ENCODE measurements at regions not wholly inside any gene's neighbourhood (a gene's known extent, or its start where the extent isn't known, plus 50 kb on each side); places are given as distances from the start of the nearest gene placed in this dataset.
"Not testable (repeated sequence)": the region's sequence is repeated elsewhere in the genome, so short reads cannot be mapped to it uniquely, and the experiment has no call there.

DNA sequence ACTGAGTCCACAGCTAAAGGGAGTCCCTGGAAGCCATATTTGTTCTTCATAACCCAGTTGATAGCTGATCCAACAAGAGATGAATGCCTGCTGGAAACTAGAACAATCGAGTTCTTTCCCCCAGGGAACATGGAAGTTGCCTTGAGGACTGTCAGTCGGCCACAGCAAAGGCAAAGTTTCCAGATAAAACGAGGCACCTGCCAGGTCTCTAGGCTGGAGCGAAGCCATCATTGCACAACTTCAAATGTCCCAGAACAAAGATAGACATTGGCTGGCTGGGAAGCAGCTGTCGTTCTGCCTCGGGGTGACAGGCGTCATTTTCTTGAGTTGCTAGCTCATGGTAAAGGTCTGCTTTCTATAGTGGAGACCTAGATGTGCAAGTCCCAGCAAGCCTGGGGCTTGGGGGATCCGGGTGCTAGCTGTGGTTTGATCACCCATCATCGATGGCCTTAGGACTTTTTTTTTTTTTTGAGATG, 184.4 kb upstream of the ZNF217 start:
- Histone ChIP-seq H2BK5ac (ENCODE audit: insufficient read length, low read length) (no peak overlapping the region), H3K27me3 (ENCODE audit: insufficient read depth, low read length) (no peaks in the 10 kb centered on the region), H4K20me1 (ENCODE audit: control insufficient read depth, insufficient read depth, insufficient read length) (no peaks in the 10 kb centered on the region), H3K4me2 (ENCODE audit: insufficient read depth, insufficient read length, low read length) (no peak overlapping the region), H3T11ph (ENCODE audit: low read length) (no peak overlapping the region), H3K56ac (ENCODE audit: insufficient read length, low read depth, low read length) (no peak overlapping the region), H4K8ac (replicated peaks; ENCODE audit: insufficient read length, low read depth, low read length) (no peak overlapping the region), H4K91ac (ENCODE audit: insufficient read length, low read depth, low read length) (no peak overlapping the region), H3K23me2 (ENCODE audit: insufficient read length, low read depth, low read length, poor library complexity, severe bottlenecking) (no peaks in the 10 kb centered on the region), H3K79me1 (ENCODE audit: insufficient read depth, low read depth, low read length, poor library complexity, severe bottlenecking) (no peaks in the 10 kb centered on the region), H3K27ac (ENCODE audit: insufficient read length, low read depth, low read length) (no peak overlapping the region), H3K4ac (ENCODE audit: low read depth, low read length) (no peak overlapping the region), H2AFZ (ENCODE audit: low read length) (no peak overlapping the region), H3K79me2 (ENCODE audit: insufficient read depth, low read length) (no peaks in the 10 kb centered on the region), H2BK20ac (ENCODE audit: low read depth, low read length, poor library complexity, severe bottlenecking) (no peak overlapping the region), H2BK15ac (ENCODE audit: low read depth, low read length) (no peak overlapping the region), H3K14ac (ENCODE audit: insufficient read depth, low read length) (no peak overlapping the region), H2AK5ac (ENCODE audit: insufficient read length, low read length) (no peak overlapping the region), H4K5ac (ENCODE audit: insufficient read length, low read depth, low read length) (no peak overlapping the region), H2BK120ac (ENCODE audit: low read depth, low read length, poor library complexity, severe bottlenecking) (no peak overlapping the region), H2BK12ac (ENCODE audit: insufficient read length, low read depth, low read length) (no peak overlapping the region), H3K9ac (ENCODE audit: extremely low read depth, insufficient read length, low read length) (no peak overlapping the region), H3K18ac (ENCODE audit: insufficient read length, low read depth, low read length) (no peak overlapping the region), H3K4me1 (ENCODE audit: insufficient read depth, low read length) (no peaks in the 10 kb centered on the region), H3K23ac (ENCODE audit: insufficient read length, low read depth, low read length) (no peak overlapping the region), H3K9me3 (ENCODE audit: control insufficient read depth, low read depth, low read length) (no peaks in the 10 kb centered on the region)
- no peaks in the 10 kb centered on the region for H3K27me3 Mint-ChIP-seq (ENCODE audit: low read depth)
- no peak for DNase-seq
- no peak overlapping the region for H3K4me3 Mint-ChIP-seq
- TF ChIP-seq, protein P1, sequence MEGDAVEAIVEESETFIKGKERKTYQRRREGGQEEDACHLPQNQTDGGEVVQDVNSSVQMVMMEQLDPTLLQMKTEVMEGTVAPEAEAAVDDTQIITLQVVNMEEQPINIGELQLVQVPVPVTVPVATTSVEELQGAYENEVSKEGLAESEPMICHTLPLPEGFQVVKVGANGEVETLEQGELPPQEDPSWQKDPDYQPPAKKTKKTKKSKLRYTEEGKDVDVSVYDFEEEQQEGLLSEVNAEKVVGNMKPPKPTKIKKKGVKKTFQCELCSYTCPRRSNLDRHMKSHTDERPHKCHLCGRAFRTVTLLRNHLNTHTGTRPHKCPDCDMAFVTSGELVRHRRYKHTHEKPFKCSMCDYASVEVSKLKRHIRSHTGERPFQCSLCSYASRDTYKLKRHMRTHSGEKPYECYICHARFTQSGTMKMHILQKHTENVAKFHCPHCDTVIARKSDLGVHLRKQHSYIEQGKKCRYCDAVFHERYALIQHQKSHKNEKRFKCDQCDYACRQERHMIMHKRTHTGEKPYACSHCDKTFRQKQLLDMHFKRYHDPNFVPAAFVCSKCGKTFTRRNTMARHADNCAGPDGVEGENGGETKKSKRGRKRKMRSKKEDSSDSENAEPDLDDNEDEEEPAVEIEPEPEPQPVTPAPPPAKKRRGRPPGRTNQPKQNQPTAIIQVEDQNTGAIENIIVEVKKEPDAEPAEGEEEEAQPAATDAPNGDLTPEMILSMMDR (conservative IDR thresholded peaks at IDR 0.05) = no peak
- no peaks in the 10 kb centered on the region for H3K36me3 Mint-ChIP-seq (ENCODE audit: insufficient read depth in 1 of 3, low read depth in 3 of 3)
- no peaks in the 10 kb centered on the region for H3K9me3 Mint-ChIP-seq
- peaks cover 9 to 13% of the 10 kb centered on the region in 2 experiments; a peak in 3 of 4 replicates for H3K4me1 Mint-ChIP-seq
- no peak overlapping the region for H3K27ac Mint-ChIP-seq
- no CpG with 5 or more reads among the region's 9 CpGs for WGBS (ENCODE audit: extremely low coverage, insufficient read length, low lambda C conversion rate)

DNA sequence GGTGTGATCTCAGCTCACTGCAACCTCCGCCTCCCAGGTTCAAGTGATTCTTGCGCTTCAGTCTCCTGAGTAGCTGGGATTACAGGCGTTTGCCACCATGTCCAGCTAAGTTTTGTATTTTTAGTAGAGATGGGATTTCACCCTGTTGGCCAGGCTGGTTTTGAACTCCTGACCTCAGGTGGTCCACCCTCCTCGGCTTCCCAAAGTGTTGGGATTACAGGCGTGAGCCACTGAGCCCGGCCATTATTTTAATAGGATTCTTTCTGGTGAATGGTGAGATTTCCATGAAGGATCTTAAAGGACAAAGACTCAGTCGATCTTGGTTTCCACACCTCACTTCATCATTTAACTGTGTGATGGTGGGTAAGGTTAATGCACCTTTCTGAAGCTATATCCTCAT, 183.8 kb upstream of the ZNF217 start:
- not testable (repeated sequence) for H3K36me3 Mint-ChIP-seq (ENCODE audit: insufficient read depth in 1 of 3, low read depth in 3 of 3); H3K9ac ChIP-seq (ENCODE audit: extremely low read depth, insufficient read length, low read length); H3K4me1 ChIP-seq (ENCODE audit: insufficient read depth, low read length); H3K18ac ChIP-seq (ENCODE audit: insufficient read length, low read depth, low read length); H3K79me1 ChIP-seq (ENCODE audit: insufficient read depth, low read depth, low read length, poor library complexity, severe bottlenecking); H4K5ac ChIP-seq (ENCODE audit: insufficient read length, low read depth, low read length); H2AK5ac ChIP-seq (ENCODE audit: insufficient read length, low read length); H3K4me2 ChIP-seq (ENCODE audit: insufficient read depth, insufficient read length, low read length); H3K27ac Mint-ChIP-seq; H4K8ac ChIP-seq (replicated peaks; ENCODE audit: insufficient read length, low read depth, low read length); H2BK120ac ChIP-seq (ENCODE audit: low read depth, low read length, poor library complexity, severe bottlenecking); H3K27ac ChIP-seq (ENCODE audit: insufficient read length, low read depth, low read length); H2BK20ac ChIP-seq (ENCODE audit: low read depth, low read length, poor library complexity, severe bottlenecking); H3K27me3 Mint-ChIP-seq (ENCODE audit: low read depth); H3K23ac ChIP-seq (ENCODE audit: insufficient read length, low read depth, low read length); H3K27me3 ChIP-seq (ENCODE audit: insufficient read depth, low read length); H3K4ac ChIP-seq (ENCODE audit: low read depth, low read length); H3K4me3 Mint-ChIP-seq; H2BK15ac ChIP-seq (ENCODE audit: low read depth, low read length); H4K91ac ChIP-seq (ENCODE audit: insufficient read length, low read depth, low read length); H2BK12ac ChIP-seq (ENCODE audit: insufficient read length, low read depth, low read length); H3K56ac ChIP-seq (ENCODE audit: insufficient read length, low read depth, low read length); H3T11ph ChIP-seq (ENCODE audit: low read length); H2AFZ ChIP-seq (ENCODE audit: low read length); DNase-seq; H2BK5ac ChIP-seq (ENCODE audit: insufficient read length, low read length); H3K9me3 Mint-ChIP-seq; H4K20me1 ChIP-seq (ENCODE audit: control insufficient read depth, insufficient read depth, insufficient read length); H3K23me2 ChIP-seq (ENCODE audit: insufficient read length, low read depth, low read length, poor library complexity, severe bottlenecking); H3K9me3 ChIP-seq (ENCODE audit: control insufficient read depth, low read depth, low read length); H3K79me2 ChIP-seq (ENCODE audit: insufficient read depth, low read length); H3K14ac ChIP-seq (ENCODE audit: insufficient read depth, low read length)
- H3K4me1 Mint-ChIP-seq = peaks cover 9 to 13% of the 10 kb centered on the region in 2 experiments; a peak in 3 of 4 replicates
- no CpG with 5 or more reads among the region's 7 CpGs for WGBS (ENCODE audit: extremely low coverage, insufficient read length, low lambda C conversion rate)
